Fibroblast of lung (primary cell): ENCODE measurements at regions not wholly inside any gene's neighbourhood (a gene's known extent, or its start where the extent isn't known, plus 50 kb on each side); places are given as distances from the start of the nearest gene placed in this dataset.
A peak's percentile ranks its signal among the peaks of the same experiment; 100 is the strongest.

Source experiments
- DNase-seq, 2 donors: peaks; one replicate each; pipeline versions ENCODE4 v3.0.0 to v3.0.0-alpha.2; 2010; ENCODE audit warnings: low read depth in 2 of 2
- H2AFZ ChIP-seq: 2 replicates; pipeline ENCODE4 v1.5.1; 2012; ENCODE audit warnings: low read length, control low read depth, inconsistent platforms
- H3K27ac ChIP-seq: 2 replicates; pipeline ENCODE4 v1.5.1; 2011; ENCODE audit warnings: low read length, control low read depth; ENCODE audit not compliant: insufficient read depth
- H3K27me3 ChIP-seq: 2 replicates; pipeline ENCODE4 v1.5.1; 2011; ENCODE audit warnings: mild to moderate bottlenecking, low read length; ENCODE audit not compliant: control insufficient read depth, insufficient read depth
- H3K36me3 ChIP-seq: 2 replicates; pipeline ENCODE4 v1.5.1; 2011; ENCODE audit warnings: low read length; ENCODE audit not compliant: control insufficient read depth, insufficient read depth
- H3K4me1 ChIP-seq: 2 replicates; pipeline ENCODE4 v1.5.1; 2011; ENCODE audit warnings: low read length; ENCODE audit not compliant: control insufficient read depth, insufficient read depth; ENCODE audit errors: extremely low read depth
- H3K4me2 ChIP-seq: 2 replicates; pipeline ENCODE4 v1.5.1; 2011; ENCODE audit warnings: low read length, control low read depth; ENCODE audit not compliant: insufficient read depth; ENCODE audit errors: extremely low read depth
- H3K4me3 ChIP-seq, 4 experiments: fragments of 200-600 bp in 1 of 4; sonication (generic) in 1 of 4; replicated peaks in 1 of 4; 2 replicates each; pipeline ENCODE4 v1.5.1; 2011 to 2016; ENCODE audit warnings: low read length in 4 of 4, low read depth in 3 of 4, mild to moderate bottlenecking in 3 of 4, control low read depth in 2 of 4, inconsistent platforms in 1 of 4, mixed read lengths in 1 of 4; ENCODE audit not compliant: insufficient read depth in 1 of 4; ENCODE audit errors: control extremely low read depth in 1 of 4
- H3K79me2 ChIP-seq: 2 replicates; pipeline ENCODE4 v1.5.1; 2012; ENCODE audit warnings: mild to moderate bottlenecking, low read length, inconsistent platforms; ENCODE audit not compliant: control insufficient read depth, insufficient read depth
- H3K9ac ChIP-seq: 2 replicates; pipeline ENCODE4 v1.5.1; 2011; ENCODE audit warnings: mild to moderate bottlenecking, low read length, control low read depth; ENCODE audit not compliant: insufficient read depth
- H3K9me3 ChIP-seq: 2 replicates; pipeline ENCODE4 v1.5.1; 2012; ENCODE audit warnings: low read depth, low read length; ENCODE audit not compliant: control insufficient read depth, insufficient read depth
- H4K20me1 ChIP-seq: 2 replicates; pipeline ENCODE4 v1.5.1; 2011; ENCODE audit warnings: low read length; ENCODE audit not compliant: control insufficient read depth, insufficient read depth; ENCODE audit errors: extremely low read depth
- EZH2 ChIP-seq: IDR thresholded peaks from 2 replicates; pipeline ENCODE4 v1.5.1; 2012; ENCODE audit warnings: low read length, control low read depth, mild to moderate bottlenecking; ENCODE audit errors: missing control alignments
- TF ChIP-seq, protein P1 (sequence below), 2 donors: IDR thresholded peaks in 1 of 2; conservative IDR thresholded peaks in 1 of 2; 1 replicate in 1 of 2; 2 replicates in 1 of 2; pipeline ENCODE4 v1.5.1; 2011 to 2012; ENCODE audit warnings: low read length in 2 of 2, control low read depth in 1 of 2, inconsistent platforms in 1 of 2, low read depth in 1 of 2, mild to moderate bottlenecking in 1 of 2

DNA sequence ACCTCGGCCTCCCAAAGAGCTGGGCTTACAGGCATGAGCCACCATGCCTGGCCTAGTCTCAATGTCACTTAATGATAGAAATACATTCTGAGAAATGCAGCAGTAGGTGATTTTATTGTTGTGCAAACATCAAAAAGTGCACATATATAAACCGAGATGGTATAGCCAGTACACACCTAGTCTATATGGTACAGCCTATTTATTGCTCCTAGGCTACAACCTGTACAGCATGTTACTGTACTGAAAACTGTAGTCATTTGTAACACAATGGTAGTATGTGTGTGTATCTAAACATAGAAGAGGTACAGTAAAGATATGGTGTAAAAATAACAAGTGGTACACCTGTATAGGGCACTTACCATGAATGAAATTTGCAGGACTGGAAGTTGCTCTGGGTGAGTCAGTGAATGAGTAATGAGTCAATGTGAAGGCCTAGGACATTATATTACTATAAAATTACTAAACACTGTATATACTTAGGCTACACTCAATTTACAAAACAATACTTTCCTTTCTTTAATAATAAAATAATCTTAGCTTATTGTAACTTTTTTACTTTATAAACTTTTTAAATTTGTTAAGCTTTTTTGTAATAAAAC, 166.7 kb upstream of the SYT1 start:
- H4K20me1 ChIP-seq = no peaks in the 10 kb centered on the region
- no peaks in the 10 kb centered on the region for H3K4me1 ChIP-seq
- TF ChIP-seq, protein P1, sequence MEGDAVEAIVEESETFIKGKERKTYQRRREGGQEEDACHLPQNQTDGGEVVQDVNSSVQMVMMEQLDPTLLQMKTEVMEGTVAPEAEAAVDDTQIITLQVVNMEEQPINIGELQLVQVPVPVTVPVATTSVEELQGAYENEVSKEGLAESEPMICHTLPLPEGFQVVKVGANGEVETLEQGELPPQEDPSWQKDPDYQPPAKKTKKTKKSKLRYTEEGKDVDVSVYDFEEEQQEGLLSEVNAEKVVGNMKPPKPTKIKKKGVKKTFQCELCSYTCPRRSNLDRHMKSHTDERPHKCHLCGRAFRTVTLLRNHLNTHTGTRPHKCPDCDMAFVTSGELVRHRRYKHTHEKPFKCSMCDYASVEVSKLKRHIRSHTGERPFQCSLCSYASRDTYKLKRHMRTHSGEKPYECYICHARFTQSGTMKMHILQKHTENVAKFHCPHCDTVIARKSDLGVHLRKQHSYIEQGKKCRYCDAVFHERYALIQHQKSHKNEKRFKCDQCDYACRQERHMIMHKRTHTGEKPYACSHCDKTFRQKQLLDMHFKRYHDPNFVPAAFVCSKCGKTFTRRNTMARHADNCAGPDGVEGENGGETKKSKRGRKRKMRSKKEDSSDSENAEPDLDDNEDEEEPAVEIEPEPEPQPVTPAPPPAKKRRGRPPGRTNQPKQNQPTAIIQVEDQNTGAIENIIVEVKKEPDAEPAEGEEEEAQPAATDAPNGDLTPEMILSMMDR (conservative IDR thresholded peaks at IDR 0.05 in 1 of 2, IDR thresholded peaks at IDR 0.05 in 1 of 2; ENCODE audit: low read depth in 1 of 2, low read length in 2 of 2) = no peak
- no peak for TF ChIP-seq EZH2
- no peak overlapping the region for H3K4me3 ChIP-seq
- no peaks in the 10 kb centered on the region for H3K9me3 ChIP-seq
- no peak overlapping the region for H3K4me2 ChIP-seq
- no peaks in the 10 kb centered on the region for H3K79me2 ChIP-seq
- H3K27ac ChIP-seq = no peak overlapping the region
- H3K9ac ChIP-seq = no peak overlapping the region
- H3K36me3 ChIP-seq = no peaks in the 10 kb centered on the region
- DNase-seq = peak in 1 of 2 donors; percentile 50
- H3K27me3 ChIP-seq = no peaks in the 10 kb centered on the region
- H2AFZ ChIP-seq = no peak overlapping the region

DNA sequence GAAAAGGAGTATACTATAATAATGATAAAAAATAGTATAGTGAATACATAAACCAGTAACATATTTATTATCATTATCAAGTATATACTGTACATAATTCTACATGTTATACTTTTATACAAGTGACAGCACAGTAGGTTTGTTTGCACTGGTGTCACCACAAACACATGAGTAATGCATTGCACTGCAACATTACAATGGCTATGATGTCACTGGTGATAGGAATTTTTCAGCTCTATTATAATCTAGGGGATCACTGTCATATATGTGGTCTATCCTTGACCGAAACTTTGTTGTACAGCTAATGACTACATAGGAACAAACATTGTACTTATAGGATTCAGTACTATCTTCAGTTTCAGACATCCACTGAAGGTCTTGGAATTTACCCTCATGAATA, 165.8 kb upstream of the SYT1 start:
- Histone ChIP-seq H3K4me1 (peaks cover 2% of the 10 kb centered on the region), H3K27me3 (no peaks in the 10 kb centered on the region), H2AFZ (no peak overlapping the region), H3K4me3 (no peak overlapping the region), H3K9me3 (no peaks in the 10 kb centered on the region), H3K79me2 (no peaks in the 10 kb centered on the region), H3K4me2 (no peak overlapping the region), H3K36me3 (no peaks in the 10 kb centered on the region), H3K27ac (no peak overlapping the region), H3K9ac (no peak overlapping the region), H4K20me1 (no peaks in the 10 kb centered on the region)
- DNase-seq = peak in 1 of 2 donors; percentile 71
- TF ChIP-seq, protein P1 (conservative IDR thresholded peaks at IDR 0.05 in 1 of 2, IDR thresholded peaks at IDR 0.05 in 1 of 2; ENCODE audit: low read depth in 1 of 2, low read length in 2 of 2) = no peak
- no peak for TF ChIP-seq EZH2

DNA sequence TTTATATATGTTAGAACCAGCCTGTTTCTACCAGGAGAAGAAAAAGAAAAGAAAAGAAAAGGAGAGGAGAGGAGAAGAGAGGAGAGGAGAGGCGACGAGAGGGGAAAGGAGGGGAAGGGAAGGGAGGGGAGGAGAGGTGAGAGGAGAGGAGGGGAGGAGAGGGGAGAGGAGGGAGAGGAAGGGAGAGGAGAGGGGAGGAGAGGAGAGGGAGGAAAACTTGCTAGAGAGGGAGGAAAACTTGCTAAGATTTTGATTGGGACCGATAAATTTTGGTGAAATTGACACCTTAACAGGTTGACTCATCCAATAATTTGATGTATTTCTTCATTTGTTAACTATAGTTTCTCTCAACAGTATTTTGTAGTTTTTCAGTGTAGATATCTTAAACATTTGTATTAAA, 164.0 kb upstream of the SYT1 start:
- DNase-seq = no peak
- no peaks in the 10 kb centered on the region for H4K20me1 ChIP-seq
- no peak overlapping the region for H3K4me2 ChIP-seq
- no peaks in the 10 kb centered on the region for H3K27me3 ChIP-seq
- H3K4me3 ChIP-seq = no peak overlapping the region
- no peak overlapping the region for H3K9ac ChIP-seq
- TF ChIP-seq, protein P1 (conservative IDR thresholded peaks at IDR 0.05 in 1 of 2, IDR thresholded peaks at IDR 0.05 in 1 of 2; ENCODE audit: low read depth in 1 of 2, low read length in 2 of 2) = no peak
- no peak for TF ChIP-seq EZH2
- H3K79me2 ChIP-seq = no peaks in the 10 kb centered on the region
- no peak overlapping the region for H3K27ac ChIP-seq
- no peaks in the 10 kb centered on the region for H3K9me3 ChIP-seq
- H3K36me3 ChIP-seq = no peaks in the 10 kb centered on the region
- H3K4me1 ChIP-seq = peaks cover 2% of the 10 kb centered on the region
- H2AFZ ChIP-seq = no peak overlapping the region
